GM10248 (cell line): ENCODE measurements at regions not wholly inside any gene's neighbourhood (a gene's known extent, or its start where the extent isn't known, plus 50 kb on each side); places are given as distances from the start of the nearest gene placed in this dataset.

Experiments
- CTCF ChIA-PET: fragments of 300-600 bp; sonication (Branson Sonifier 250); formaldehyde crosslinking; extraction: SDS; loops from one replicate; lab custom pipeline; 2021; ENCODE audit warnings: antibody characterized with exemption; lab: Yijun Ruan, JAX
- POLR2A ChIA-PET: fragments of 350-650 bp; sonication (Branson Sonifier 250); formaldehyde crosslinking; extraction: SDS; loops from one replicate; lab custom pipeline; 2020; ENCODE audit warnings: antibody characterized with exemption; lab: Yijun Ruan, JAX
- DNase-seq: peaks from one replicate; pipeline ENCODE4 v3.0.0; 2012; ENCODE audit errors: extremely low spot score
- TF ChIP-seq, protein P1 (sequence below): IDR thresholded peaks from 2 replicates; pipeline ENCODE4 v1.5.1; 2012; ENCODE audit warnings: mild to moderate bottlenecking, low read depth; ENCODE audit errors: extremely low read depth, missing control alignments, control extremely low read depth

DNA sequence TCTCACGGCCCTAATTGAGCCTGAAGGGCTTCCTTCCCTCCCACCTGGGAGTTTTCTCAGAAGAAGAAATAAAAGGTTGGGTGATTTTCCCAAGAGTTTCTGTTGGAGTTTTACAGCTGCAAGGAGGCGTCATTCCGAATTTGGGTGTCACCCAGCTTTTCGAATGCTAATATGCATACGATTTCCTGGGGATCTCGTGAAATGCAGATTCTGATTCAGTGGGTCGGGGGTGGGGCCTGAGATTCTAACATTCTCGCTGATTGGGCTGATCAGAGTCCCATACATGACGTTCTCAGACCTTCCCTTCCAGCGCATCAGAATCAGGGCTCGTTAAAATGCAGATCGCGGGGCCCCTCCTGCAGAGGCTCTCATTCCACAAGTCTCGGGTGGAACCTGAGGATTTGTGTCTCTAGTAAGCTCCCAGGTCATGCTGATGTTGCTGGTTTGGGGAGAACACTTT lies 125.8 kb upstream of the STX18 start:
- TF ChIP-seq, protein P1, sequence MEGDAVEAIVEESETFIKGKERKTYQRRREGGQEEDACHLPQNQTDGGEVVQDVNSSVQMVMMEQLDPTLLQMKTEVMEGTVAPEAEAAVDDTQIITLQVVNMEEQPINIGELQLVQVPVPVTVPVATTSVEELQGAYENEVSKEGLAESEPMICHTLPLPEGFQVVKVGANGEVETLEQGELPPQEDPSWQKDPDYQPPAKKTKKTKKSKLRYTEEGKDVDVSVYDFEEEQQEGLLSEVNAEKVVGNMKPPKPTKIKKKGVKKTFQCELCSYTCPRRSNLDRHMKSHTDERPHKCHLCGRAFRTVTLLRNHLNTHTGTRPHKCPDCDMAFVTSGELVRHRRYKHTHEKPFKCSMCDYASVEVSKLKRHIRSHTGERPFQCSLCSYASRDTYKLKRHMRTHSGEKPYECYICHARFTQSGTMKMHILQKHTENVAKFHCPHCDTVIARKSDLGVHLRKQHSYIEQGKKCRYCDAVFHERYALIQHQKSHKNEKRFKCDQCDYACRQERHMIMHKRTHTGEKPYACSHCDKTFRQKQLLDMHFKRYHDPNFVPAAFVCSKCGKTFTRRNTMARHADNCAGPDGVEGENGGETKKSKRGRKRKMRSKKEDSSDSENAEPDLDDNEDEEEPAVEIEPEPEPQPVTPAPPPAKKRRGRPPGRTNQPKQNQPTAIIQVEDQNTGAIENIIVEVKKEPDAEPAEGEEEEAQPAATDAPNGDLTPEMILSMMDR: no peak
- ChIA-PET CTCF (interaction anchor here (2.4 to 8.1 kb wide), 3 partner anchors 15 to 48 kb away, joined by 7 to 56 read pairs (median 8); no protein-coding TSS in a partner anchor), POLR2A (no interaction called here)
- DNase-seq: no peak

DNA sequence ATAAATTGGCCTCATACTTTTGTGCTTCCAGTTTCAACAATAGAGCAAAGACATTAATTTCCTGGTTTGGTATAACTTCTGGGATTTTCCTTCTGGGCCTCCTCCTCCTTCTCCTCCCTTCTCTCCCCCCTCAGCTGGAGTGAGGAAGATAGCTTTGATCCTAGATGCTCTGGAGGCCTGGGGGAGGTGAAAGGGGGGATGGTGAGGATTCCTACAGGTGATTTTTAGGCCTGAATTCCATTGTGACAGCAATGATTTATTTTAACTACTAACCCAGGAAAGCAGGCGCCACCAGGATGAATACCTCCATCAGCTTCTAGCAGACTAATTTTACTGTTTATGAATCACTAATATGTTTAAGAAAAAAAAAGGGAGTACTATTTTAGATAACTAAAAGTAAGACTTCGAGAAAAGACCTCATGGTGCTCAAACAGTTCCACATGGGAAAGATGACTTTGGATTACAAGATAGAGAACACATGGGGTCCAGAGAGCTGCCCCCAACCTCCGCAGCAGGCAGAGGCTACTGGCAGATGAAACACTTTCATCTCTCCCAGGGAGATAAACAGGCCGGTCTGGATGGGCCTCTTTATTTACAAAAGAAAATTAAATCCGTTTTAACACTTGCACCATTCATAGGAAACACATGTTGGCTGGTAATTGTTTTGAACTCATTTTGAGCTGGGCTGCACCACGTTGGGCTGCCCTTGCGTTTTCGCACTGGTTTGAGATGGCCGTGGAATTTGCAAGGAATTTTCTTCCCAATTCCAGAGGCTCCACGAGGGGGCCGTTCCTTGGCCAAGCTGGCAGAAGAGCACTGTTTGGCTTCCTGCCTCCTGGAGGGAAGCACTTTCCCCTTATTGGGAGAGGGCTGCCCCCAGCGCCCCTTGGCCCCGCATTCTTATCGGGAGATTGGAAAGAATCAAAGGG lies 125.1 kb upstream of the STX18 start:
- TF ChIP-seq, protein P1: no peak
- POLR2A ChIA-PET: no interaction called here
- CTCF ChIA-PET: interaction anchor here (2.4 to 8.1 kb wide), 3 partner anchors 15 to 47 kb away, joined by 7 to 56 read pairs (median 8); no protein-coding TSS in a partner anchor
- DNase-seq: no peak

DNA sequence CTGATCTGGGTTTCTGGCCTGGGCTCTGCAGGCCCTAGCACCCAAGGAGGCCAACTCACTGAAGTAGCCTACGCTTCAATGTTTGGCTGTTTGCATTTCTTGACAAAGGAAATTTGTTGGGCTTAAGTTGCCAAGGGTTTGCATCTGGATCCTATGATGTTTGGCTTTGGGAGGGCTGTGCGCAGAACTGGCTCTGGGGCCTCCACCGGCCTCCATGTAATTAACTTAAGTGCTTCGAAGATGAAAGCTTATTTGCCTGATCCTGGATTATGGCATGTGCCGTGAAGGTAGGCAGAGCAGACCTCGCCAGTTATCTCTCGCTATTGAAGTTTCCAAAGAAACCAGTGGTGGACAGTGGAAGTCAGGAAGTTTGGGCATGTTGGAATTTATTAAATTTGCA lies 124.3 kb upstream of the STX18 start:
- DNase-seq: no peak
- TF ChIP-seq, protein P1: no peak
- POLR2A ChIA-PET: no interaction called here
- CTCF ChIA-PET: interaction anchor here (8.1 kb wide), 1 partner anchor 16 kb away, joined by 56 read pairs; no protein-coding TSS in a partner anchor

DNA sequence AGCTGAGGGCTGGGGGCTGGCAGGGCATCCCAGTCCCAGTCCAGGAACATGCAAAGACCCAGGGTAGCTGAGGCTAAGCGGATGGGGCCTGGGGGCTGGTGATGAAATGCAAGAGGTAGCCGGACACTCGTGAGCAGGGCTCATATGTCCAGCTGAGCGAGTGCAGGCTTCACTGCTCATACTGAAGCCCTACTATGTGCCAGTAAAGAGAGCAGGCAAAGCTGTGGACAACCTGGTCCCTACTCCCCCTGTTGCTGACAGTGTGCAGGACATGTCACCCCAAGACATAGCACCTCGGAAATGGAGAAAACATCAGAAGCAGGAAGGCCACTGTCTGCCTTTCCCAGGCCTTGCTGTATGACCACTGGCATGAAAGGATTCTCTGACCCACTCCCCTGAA lies 122.4 kb upstream of the STX18 start:
- CTCF ChIA-PET: interaction anchor here (1.3 to 8.1 kb wide), 2 partner anchors 18 kb away, joined by 3 to 56 read pairs; no protein-coding TSS in a partner anchor
- DNase-seq: no peak
- TF ChIP-seq, protein P1: no peak
- POLR2A ChIA-PET: no interaction called here

DNA sequence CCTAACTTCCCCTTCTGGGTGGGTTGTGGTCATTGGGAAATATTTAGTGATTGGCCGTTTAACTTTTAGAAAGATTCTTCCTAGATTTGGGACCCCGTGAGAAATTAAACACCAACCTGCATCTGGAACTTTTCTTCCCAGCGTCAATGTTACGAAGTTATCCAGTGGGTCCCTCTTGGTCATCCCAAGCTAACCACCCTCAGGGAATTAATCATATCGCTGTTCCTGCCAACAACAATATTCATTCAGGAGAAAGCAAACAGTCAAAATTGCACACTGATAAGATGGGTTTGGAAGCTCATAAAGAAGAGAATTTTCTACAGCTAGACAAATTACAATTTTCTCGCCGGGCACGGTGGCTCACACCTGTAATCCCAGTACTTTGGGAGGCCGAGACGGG lies 121.2 kb upstream of the STX18 start:
- POLR2A ChIA-PET: no interaction called here
- no peak for DNase-seq
- TF ChIP-seq, protein P1: no peak
- CTCF ChIA-PET: interaction anchor here (1.3 to 1.4 kb wide), 3 partner anchors 14 to 17 kb away, joined by 3 read pairs; no protein-coding TSS in a partner anchor

DNA sequence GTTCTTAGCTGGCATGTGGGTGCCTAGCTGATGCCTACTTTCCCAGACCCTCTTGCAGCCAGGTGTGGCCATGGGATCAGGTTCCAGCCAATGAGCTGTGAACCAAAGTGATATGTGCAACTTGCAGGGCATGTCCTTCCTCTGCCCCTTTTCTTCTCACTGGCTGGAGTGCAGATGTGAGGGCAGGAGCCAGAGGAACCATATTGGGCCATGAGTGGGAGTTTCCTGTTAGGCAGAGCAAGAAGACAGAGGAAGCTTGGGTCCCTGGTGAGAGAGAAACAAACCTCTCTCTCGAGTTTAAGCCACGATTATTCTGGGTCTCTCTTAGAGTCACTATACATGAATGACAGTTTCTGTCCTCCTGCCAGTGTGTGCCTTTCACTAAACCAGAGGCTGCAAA lies 120.4 kb upstream of the STX18 start:
- ChIA-PET POLR2A (no interaction called here), CTCF (interaction anchor here (0.8 to 1.4 kb wide), 3 partner anchors 15 to 20 kb away, joined by 3 read pairs; no protein-coding TSS in a partner anchor)
- TF ChIP-seq, protein P1: no peak
- no peak for DNase-seq
